HG02642 (cell line): ENCODE measurements at regions not wholly inside any gene's neighbourhood (a gene's known extent, or its start where the extent isn't known, plus 50 kb on each side); places are given as distances from the start of the nearest gene placed in this dataset.
"Not testable (repeated sequence)": the region's sequence is repeated elsewhere in the genome, so short reads cannot be mapped to it uniquely, and the experiment has no call there.

Source experiments
- ATAC-seq: cut with Tn5 transposase; IDR thresholded peaks from one replicate; pipeline ENCODE4 v1.9.1; 2021; ENCODE audit warnings: mild to moderate bottlenecking; ENCODE audit not compliant: unreplicated experiment, poor library complexity

- no peak for ATAC-seq
These were observed 1353.9 kb downstream of the NCAM2 start for GRCh38 chr21:22352088-22352487.

GRCh38 chr21:22355949-22356348 lies 1357.7 kb downstream of the NCAM2 start:
- no peak for ATAC-seq

- no peak for ATAC-seq
These were observed 1358.5 kb downstream of the NCAM2 start for GRCh38 chr21:22356663-22357062.

- not testable (repeated sequence) for ATAC-seq
These were observed 1361.4 kb downstream of the NCAM2 start for GRCh38 chr21:22359599-22359998.

GRCh38 chr21:22363504-22363903 lies 1365.3 kb downstream of the NCAM2 start:
- no peak for ATAC-seq

- no peak for ATAC-seq
These were observed 1366.0 kb downstream of the NCAM2 start for GRCh38 chr21:22364163-22364562.

GRCh38 chr21:22374218-22374969 lies 1376.2 kb downstream of the NCAM2 start:
- no peak for ATAC-seq

GRCh38 chr21:22377795-22378194 lies 1379.6 kb downstream of the NCAM2 start:
- ATAC-seq = not testable (repeated sequence)

- no peak for ATAC-seq
These were observed 1395.1 kb downstream of the NCAM2 start for GRCh38 chr21:22393324-22393723.

- ATAC-seq = no peak
These were observed 1397.8 kb downstream of the NCAM2 start for GRCh38 chr21:22395965-22396364.

- ATAC-seq = no peak
These were observed 1401.7 kb downstream of the NCAM2 start for GRCh38 chr21:22399681-22400514.

GRCh38 chr21:22409571-22409970 lies 1411.4 kb downstream of the NCAM2 start:
- no peak for ATAC-seq

GRCh38 chr21:22416555-22416954 lies 1418.3 kb downstream of the NCAM2 start:
- no peak for ATAC-seq

- no peak for ATAC-seq
These were observed 1423.4 kb downstream of the NCAM2 start for GRCh38 chr21:22421416-22422180.

GRCh38 chr21:22438428-22439086 lies 1440.3 kb downstream of the NCAM2 start:
- no peak for ATAC-seq

GRCh38 chr21:22444990-22445389 lies 1446.8 kb downstream of the NCAM2 start:
- ATAC-seq = no peak

- ATAC-seq = no peak
These were observed 1452.3 kb downstream of the NCAM2 start for GRCh38 chr21:22450507-22450906.

GRCh38 chr21:22456241-22456640 lies 1458.0 kb downstream of the NCAM2 start:
- ATAC-seq = no peak

- no peak for ATAC-seq
These were observed 1470.7 kb downstream of the NCAM2 start for GRCh38 chr21:22468893-22469292.

GRCh38 chr21:22474403-22474802 lies 1476.2 kb downstream of the NCAM2 start:
- ATAC-seq = no peak
